ENCODE measurements at regions not wholly inside any gene's neighbourhood (a gene's known extent, or its start where the extent isn't known, plus 50 kb on each side); places are given as distances from the start of the nearest gene placed in this dataset.

DNA sequence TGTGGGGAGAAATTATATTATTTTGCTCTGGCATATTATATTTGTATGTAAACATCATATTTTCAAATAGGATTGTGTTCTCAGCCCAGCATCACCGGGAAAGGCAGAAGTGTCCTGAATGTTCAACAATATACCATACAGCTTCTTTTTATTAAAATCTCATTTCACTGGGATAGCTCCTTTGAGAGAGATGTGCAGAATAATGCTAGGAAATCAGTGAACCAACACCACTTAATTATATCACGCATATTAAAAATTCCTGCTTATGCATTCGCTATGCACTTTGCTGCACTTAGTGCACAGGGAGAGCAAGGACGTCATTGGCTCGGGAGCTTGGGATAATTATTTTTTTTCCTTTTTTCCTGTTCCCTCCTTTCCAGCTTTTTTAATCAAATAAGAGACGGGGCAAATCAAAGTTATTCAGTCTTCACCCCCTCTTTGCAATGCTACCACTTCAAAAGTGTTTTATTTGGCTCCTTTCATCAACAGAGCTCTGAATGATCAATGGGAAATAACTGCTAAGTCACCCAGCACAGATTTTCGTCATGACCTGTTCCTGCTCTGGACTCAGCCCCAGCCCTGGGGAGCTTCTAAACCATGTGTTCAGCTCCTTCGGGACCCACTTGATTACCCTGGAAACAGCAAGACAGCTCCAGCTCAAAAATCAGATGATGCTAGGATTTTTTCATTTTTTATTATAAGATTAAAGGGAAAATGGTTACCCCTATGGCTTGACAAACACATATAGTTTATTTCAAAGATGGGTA lies 165.5 kb upstream of the DUSP10 start:
- Histone ChIP-seq H3K4me1 (replicated peaks in 1 of 4; ENCODE audit: control insufficient read depth in 3 of 4, insufficient read depth in 4 of 4, low read length in 3 of 4) (no peaks in the 10 kb centered on the region), H4K5ac (ENCODE audit: insufficient read length, low read depth, low read length) (no peak overlapping the region), H4K91ac (replicated peaks; ENCODE audit: insufficient read length, low read length) (no peak overlapping the region), H4K20me1 (replicated peaks in 1 of 2; ENCODE audit: control insufficient read depth in 1 of 2, insufficient read depth in 2 of 2, low read length in 2 of 2) (no peaks in the 10 kb centered on the region), H3K4me2 (ENCODE audit: insufficient read depth in 1 of 2, low read depth in 2 of 2, low read length in 2 of 2) (no peak overlapping the region), H3K18ac (ENCODE audit: extremely low read depth, low read length) (no peak overlapping the region), H3K9ac (replicated peaks in 1 of 4; ENCODE audit: extremely low read depth in 1 of 4, low read depth in 3 of 4, low read length in 3 of 4) (no peak overlapping the region), H3K79me2 (ENCODE audit: control insufficient read depth in 1 of 2, insufficient read depth in 2 of 2, low read length in 2 of 2) (no peaks in the 10 kb centered on the region), H3K36me3 (ENCODE audit: control insufficient read depth in 2 of 4, insufficient read depth in 4 of 4, low read length in 3 of 4) (no peaks in the 10 kb centered on the region), H2AFZ (ENCODE audit: low read length) (no peak overlapping the region), H3K4me3 (ENCODE audit: extremely low read depth in 1 of 4, insufficient read depth in 2 of 4, low read depth in 3 of 4, low read length in 4 of 4) (no peak overlapping the region), H3K79me1 (ENCODE audit: low read depth, low read length) (no peaks in the 10 kb centered on the region), H3K14ac (ENCODE audit: insufficient read length) (no peak overlapping the region), H3K4ac (replicated peaks; ENCODE audit: insufficient read length, low read depth, low read length) (no peak overlapping the region), H3K9me3 (ENCODE audit: insufficient read depth in 2 of 2, low read depth in 1 of 2, low read length in 1 of 2) (no peaks in the 10 kb centered on the region), H3K23ac (ENCODE audit: insufficient read length) (no peak overlapping the region), H2AK5ac (ENCODE audit: low read depth, low read length) (no peak overlapping the region), H2BK5ac (ENCODE audit: low read depth, low read length) (no peak overlapping the region), H4K8ac (ENCODE audit: extremely low read depth, insufficient read depth, low read length) (no peak overlapping the region), H2BK120ac (replicated peaks; ENCODE audit: low read depth, low read length) (no peak overlapping the region), H3K56ac (replicated peaks; ENCODE audit: insufficient read length, low read depth, low read length) (no peak overlapping the region), H3K27ac (ENCODE audit: low read depth, low read length) (no peak overlapping the region), H2BK20ac (ENCODE audit: low read length) (no peak overlapping the region), H2BK12ac (ENCODE audit: low read depth, low read length) (no peak overlapping the region), H2BK15ac (ENCODE audit: low read length) (no peak overlapping the region), H3K27me3 (replicated peaks in 1 of 4; ENCODE audit: control insufficient read depth in 3 of 4, extremely low read depth in 1 of 4, insufficient read depth in 3 of 4, low read length in 3 of 4) (no peaks in the 10 kb centered on the region), H3K23me2 (ENCODE audit: low read depth, low read length) (no peaks in the 10 kb centered on the region)
- ChIA-PET POLR2A (ENCODE audit: partially characterized antibody) (no interaction called here), CTCF (ENCODE audit: partially characterized antibody) (interaction anchor here (0.8 to 1.8 kb wide), 7 partner anchors 9 to 397 kb away, joined by 3 to 6 read pairs (median 3); no protein-coding TSS in a partner anchor)
- 82% methylated on average over 8 of the region's 8 CpGs; no CpG with 5 or more reads in 1 of the 2 experiments for WGBS, 2 experiments (ENCODE audit: extremely low coverage in 1 of 2, insufficient coverage in 1 of 2, insufficient read length in 1 of 2, insufficient replicate concordance in 2 of 2, low coverage in 1 of 2, low lambda C conversion rate in 2 of 2, missing lambda C conversion rate in 1 of 2)
- DNase-seq (ENCODE audit: low read depth in 1 of 2, low spot score in 2 of 2) (no peak), FAIRE-seq (no peak)
- TF ChIP-seq YY1 (IDR thresholded peaks at IDR 0.05; ENCODE audit: low read depth, low read length) = no peak

All from H1 (cell line).